NB4 (cell line): ENCODE measurements at regions not wholly inside any gene's neighbourhood (a gene's known extent, or its start where the extent isn't known, plus 50 kb on each side); places are given as distances from the start of the nearest gene placed in this dataset.

Source experiments
- DNase-seq: peaks from one replicate; pipeline ENCODE4 v3.0.0; 2010; ENCODE audit warnings: low read depth
- H3K4me3 ChIP-seq: one replicate; pipeline ENCODE4 v1.5.1; 2011; ENCODE audit warnings: mild to moderate bottlenecking, low read depth, low read length, moderate library complexity
- MYC ChIP-seq: IDR thresholded peaks from 2 replicates; pipeline ENCODE4 v1.6.1; 2011; ENCODE audit warnings: low read depth, low read length
- POLR2A ChIP-seq: IDR thresholded peaks from 2 replicates; pipeline ENCODE4 v1.6.1; 2011; ENCODE audit warnings: mild to moderate bottlenecking; ENCODE audit not compliant: insufficient read length; ENCODE audit errors: extremely low read depth
- TF ChIP-seq, protein P1 (sequence below): IDR thresholded peaks from 2 replicates; pipeline ENCODE4 v1.6.1; 2011; ENCODE audit warnings: low read depth, low read length
- TF ChIP-seq, protein P2 (sequence below): IDR thresholded peaks from one replicate; pipeline ENCODE4 v1.5.1; 2012; ENCODE audit warnings: low read depth, low read length

DNA sequence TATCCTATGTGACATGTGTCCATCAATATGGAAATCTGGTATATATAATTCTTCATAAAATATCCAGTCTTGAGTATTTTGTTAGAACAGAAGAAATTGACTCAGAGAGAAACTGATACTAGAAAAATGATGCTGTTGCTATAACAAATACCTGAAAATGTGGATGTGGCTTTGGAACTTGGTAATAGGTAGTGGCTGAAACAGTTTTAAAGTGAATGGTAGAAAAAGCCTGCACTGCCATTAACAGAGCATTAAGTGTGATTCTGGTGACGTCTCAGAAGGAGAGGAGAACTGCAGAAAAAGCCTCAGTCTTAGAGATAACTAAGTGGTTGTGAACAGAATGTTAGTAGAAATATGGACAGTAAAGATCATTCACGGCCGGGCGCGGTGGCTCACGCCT lies 634.9 kb upstream of the ZNF608 start:
- no peak for TF ChIP-seq POLR2A
- TF ChIP-seq, protein P1, sequence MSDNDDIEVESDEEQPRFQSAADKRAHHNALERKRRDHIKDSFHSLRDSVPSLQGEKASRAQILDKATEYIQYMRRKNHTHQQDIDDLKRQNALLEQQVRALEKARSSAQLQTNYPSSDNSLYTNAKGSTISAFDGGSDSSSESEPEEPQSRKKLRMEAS = no peak
- TF ChIP-seq, protein P2, sequence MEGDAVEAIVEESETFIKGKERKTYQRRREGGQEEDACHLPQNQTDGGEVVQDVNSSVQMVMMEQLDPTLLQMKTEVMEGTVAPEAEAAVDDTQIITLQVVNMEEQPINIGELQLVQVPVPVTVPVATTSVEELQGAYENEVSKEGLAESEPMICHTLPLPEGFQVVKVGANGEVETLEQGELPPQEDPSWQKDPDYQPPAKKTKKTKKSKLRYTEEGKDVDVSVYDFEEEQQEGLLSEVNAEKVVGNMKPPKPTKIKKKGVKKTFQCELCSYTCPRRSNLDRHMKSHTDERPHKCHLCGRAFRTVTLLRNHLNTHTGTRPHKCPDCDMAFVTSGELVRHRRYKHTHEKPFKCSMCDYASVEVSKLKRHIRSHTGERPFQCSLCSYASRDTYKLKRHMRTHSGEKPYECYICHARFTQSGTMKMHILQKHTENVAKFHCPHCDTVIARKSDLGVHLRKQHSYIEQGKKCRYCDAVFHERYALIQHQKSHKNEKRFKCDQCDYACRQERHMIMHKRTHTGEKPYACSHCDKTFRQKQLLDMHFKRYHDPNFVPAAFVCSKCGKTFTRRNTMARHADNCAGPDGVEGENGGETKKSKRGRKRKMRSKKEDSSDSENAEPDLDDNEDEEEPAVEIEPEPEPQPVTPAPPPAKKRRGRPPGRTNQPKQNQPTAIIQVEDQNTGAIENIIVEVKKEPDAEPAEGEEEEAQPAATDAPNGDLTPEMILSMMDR = no peak
- TF ChIP-seq MYC = no peak
- no peak overlapping the region for H3K4me3 ChIP-seq
- no peak for DNase-seq

DNA sequence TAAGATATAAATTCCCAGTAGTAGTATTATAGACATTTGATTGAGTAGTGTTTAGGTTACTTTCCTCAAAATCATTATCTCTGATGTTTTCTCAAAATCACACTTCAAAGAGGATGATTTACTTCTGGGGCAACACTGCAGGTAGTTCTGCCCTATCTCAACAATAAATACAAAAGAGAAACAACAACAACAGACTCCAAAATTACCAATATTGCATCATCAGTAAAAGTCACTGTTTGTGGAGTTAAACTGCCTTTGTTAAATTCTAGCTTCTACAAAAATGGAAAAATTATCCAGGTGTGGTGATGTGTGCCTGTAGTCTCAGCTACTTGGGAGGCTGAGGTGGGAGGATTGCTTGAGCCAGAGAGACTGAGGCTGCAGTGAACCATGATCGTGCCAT lies 637.6 kb upstream of the ZNF608 start:
- no peak overlapping the region for H3K4me3 ChIP-seq
- no peak for DNase-seq
- TF ChIP-seq, protein P1 = no peak
- TF ChIP-seq, protein P2 = no peak
- TF ChIP-seq MYC (no peak), POLR2A (no peak)

DNA sequence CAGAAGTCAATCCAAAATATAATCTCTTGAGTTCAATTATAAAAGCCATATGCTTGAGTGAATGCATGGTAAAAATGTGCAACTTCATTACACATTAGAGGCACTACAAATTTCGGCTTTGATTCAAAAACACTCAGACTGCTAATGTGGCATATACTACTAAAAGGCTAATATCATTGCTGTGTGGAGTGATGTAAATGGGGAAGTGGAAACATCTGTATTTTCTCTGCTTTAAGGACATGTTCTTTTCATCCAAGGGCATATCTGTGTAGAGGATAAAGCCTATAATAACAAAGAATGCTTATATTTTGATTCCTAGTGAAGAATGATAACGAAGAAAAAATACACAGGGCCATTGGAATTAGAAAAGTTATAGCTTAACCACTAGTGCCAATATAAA lies 643.9 kb upstream of the ZNF608 start:
- H3K4me3 ChIP-seq = no peak overlapping the region
- DNase-seq = no peak
- TF ChIP-seq, protein P2 = no peak
- TF ChIP-seq, protein P1 = no peak
- TF ChIP-seq POLR2A = no peak
- TF ChIP-seq MYC = no peak

DNA sequence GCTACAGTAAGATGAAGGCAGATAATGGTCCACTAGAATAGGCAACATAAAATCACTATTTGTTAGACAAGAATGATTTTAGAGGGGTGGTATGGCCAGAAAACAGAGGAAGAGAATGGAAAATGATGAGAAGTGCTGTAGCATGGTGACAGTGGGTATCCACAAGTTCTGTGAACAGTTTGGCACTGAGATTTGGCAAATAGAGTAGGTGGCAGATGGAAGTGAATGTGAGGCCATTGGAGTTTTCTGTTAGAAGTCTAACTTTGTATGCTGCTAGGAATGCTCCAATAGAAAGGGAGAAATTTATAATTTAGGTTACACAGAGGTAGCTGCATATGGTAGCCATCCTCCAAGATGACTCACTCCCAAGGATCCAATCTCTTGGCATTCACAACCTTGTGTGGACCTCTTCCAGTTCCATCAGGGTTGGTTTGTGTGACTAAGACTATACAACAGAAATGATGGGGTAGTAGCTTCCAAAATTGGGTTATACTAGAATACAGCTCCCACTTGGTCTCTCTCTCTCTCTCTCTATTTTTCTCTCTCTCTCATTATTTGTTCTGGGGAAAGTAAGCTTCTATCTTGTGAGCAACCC lies 646.9 kb upstream of the ZNF608 start:
- no peak overlapping the region for H3K4me3 ChIP-seq
- no peak for DNase-seq
- TF ChIP-seq, protein P2 = no peak
- TF ChIP-seq MYC = no peak
- TF ChIP-seq POLR2A = no peak
- TF ChIP-seq, protein P1 = no peak

DNA sequence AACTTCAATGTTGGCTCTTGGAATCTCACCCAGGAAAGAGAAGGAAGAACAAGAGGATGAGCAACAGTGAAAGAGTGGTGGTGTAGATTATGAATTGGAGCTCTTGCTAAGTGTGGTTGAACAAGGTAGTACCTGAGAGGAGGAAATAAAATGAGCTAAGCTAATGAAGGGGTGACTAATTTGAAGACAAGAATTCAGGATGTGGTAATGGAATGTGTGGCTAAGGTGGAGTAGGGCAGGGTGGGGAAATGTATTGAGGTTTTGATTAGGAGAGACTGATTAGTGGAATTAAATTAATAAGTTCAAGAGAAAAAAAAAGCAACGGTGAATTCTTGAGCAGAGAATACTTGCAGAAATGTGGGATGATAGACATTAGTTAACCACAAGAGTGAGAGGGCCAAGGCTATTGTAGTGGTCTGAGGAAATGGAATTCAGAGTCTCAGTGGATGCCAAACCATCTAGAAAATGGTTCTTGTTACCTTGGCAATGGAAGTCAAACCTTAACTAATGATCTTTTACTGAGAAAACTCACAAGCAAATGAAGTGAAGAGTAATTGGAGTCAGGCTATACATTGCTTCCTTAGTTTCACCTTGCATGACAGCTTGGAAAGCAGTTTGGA lies 648.3 kb upstream of the ZNF608 start:
- TF ChIP-seq MYC (no peak), POLR2A (no peak)
- TF ChIP-seq, protein P2 = no peak
- TF ChIP-seq, protein P1 = no peak
- DNase-seq = no peak
- H3K4me3 ChIP-seq = no peak overlapping the region
